ENCODE measurements at regions not wholly inside any gene's neighbourhood (a gene's known extent, or its start where the extent isn't known, plus 50 kb on each side); places are given as distances from the start of the nearest gene placed in this dataset.

DNA sequence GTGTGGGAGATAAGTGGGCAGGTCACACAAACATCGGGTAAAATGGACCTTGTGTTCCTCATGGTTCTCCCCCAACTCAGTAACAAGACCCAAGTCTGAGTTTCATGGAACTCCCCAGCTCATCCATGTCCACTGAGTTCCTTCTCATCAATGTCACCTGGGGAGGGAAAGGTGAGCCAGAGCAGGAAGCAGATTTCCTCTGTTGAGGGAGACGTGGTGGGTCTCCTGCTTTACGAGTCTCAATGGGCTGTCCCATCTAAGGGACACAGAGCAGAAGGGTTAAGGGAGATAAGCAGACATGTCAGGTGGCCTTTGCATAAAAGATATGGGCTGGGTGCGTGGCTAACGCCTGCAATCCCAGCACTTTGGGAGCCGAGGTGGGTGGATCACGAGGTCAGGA, 56.5 kb upstream of the SORCS3 start:
- intact Hi-C loops (cut with DNase I, micrococcal nuclease), result no loop called here
- Histone ChIP-seq H3K4me1 (ENCODE audit: low read depth) (no peaks in the 10 kb centered on the region), H3K4me3 (no peak overlapping the region), H3K36me3 (ENCODE audit: low read depth) (no peaks in the 10 kb centered on the region), H3K9me3 (no peaks in the 10 kb centered on the region)
- TF ChIP-seq, protein P1, sequence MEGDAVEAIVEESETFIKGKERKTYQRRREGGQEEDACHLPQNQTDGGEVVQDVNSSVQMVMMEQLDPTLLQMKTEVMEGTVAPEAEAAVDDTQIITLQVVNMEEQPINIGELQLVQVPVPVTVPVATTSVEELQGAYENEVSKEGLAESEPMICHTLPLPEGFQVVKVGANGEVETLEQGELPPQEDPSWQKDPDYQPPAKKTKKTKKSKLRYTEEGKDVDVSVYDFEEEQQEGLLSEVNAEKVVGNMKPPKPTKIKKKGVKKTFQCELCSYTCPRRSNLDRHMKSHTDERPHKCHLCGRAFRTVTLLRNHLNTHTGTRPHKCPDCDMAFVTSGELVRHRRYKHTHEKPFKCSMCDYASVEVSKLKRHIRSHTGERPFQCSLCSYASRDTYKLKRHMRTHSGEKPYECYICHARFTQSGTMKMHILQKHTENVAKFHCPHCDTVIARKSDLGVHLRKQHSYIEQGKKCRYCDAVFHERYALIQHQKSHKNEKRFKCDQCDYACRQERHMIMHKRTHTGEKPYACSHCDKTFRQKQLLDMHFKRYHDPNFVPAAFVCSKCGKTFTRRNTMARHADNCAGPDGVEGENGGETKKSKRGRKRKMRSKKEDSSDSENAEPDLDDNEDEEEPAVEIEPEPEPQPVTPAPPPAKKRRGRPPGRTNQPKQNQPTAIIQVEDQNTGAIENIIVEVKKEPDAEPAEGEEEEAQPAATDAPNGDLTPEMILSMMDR (IDR thresholded peaks at IDR 0.05), result no peak
- no peak for DNase-seq
- no peak for ATAC-seq

GRCh38 chr10:104587751-104588150, 53.3 kb upstream of the SORCS3 start:
- Histone ChIP-seq H3K9me3 (no peaks in the 10 kb centered on the region), H3K4me3 (no peak overlapping the region), H3K4me1 (ENCODE audit: low read depth) (no peaks in the 10 kb centered on the region), H3K36me3 (ENCODE audit: low read depth) (no peaks in the 10 kb centered on the region)
- TF ChIP-seq, protein P1 (IDR thresholded peaks at IDR 0.05), result no peak
- ATAC-seq (no peak), DNase-seq (no peak)
- intact Hi-C loops (cut with DNase I, micrococcal nuclease), result no loop called here

GRCh38 chr10:104589431-104589830, 51.7 kb upstream of the SORCS3 start:
- Histone ChIP-seq H3K36me3 (ENCODE audit: low read depth) (no peaks in the 10 kb centered on the region), H3K4me1 (ENCODE audit: low read depth) (no peaks in the 10 kb centered on the region), H3K4me3 (no peak overlapping the region), H3K9me3 (no peaks in the 10 kb centered on the region)
- ATAC-seq (no peak), DNase-seq (no peak)
- TF ChIP-seq, protein P1 (IDR thresholded peaks at IDR 0.05), result no peak
- intact Hi-C loops (cut with DNase I, micrococcal nuclease), result no loop called here

DNA sequence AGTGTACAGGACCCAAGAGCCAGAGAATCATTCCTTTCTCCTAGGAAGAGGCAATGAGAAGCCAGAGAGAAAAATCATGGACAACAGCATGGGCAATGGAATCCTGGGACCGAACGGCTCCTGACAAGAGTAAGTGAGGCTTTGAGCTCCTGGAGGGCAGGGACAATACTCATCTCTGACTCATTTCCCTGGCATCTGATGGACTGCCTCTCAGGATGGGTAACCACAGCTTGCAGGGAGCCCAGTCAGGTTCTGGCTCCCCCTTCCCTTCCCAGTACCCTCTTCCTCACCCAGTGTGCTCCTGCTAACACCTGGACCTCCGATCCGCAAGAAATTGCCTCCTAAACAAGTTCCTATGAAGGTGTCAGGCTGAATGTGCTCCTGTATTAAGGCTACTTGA, 51.2 kb upstream of the SORCS3 start:
- ATAC-seq, result no peak
- Histone ChIP-seq H3K4me3 (no peak overlapping the region), H3K36me3 (ENCODE audit: low read depth) (no peaks in the 10 kb centered on the region), H3K4me1 (ENCODE audit: low read depth) (no peaks in the 10 kb centered on the region), H3K9me3 (no peaks in the 10 kb centered on the region)
- TF ChIP-seq, protein P1 (IDR thresholded peaks at IDR 0.05), result no peak
- DNase-seq, result no peak
- intact Hi-C loops (cut with DNase I, micrococcal nuclease), result no loop called here

Measured in mucosa of descending colon (tissue), 3 donors.